Gastrocnemius medialis (tissue), 4 donors: ENCODE measurements at regions not wholly inside any gene's neighbourhood (a gene's known extent, or its start where the extent isn't known, plus 50 kb on each side); places are given as distances from the start of the nearest gene placed in this dataset.
A peak's percentile ranks its signal among the peaks of the same experiment; 100 is the strongest.

ENCODE experiments used
- ATAC-seq, 2 donors: fragments of 150-250 bp; one replicate each; pipeline ENCODE4 v1.9.1; 2016
- DNase-seq, 2 donors: peaks; one replicate each; pipeline ENCODE4 v3.0.0-alpha.2; 2019
- H3K27ac ChIP-seq, 4 donors: fragments of 200-600 bp; sonication (generic); 1 replicate in 1 of 4; 2 replicates in 3 of 4; pipeline ENCODE4 v1.5.1; 2016 to 2018; ENCODE audit warnings: mild to moderate bottlenecking in 2 of 4, moderate library complexity in 1 of 4
- H3K27me3 ChIP-seq, 3 donors: fragments of 200-600 bp; sonication (generic) in 2 of 3; 1 replicate in 1 of 3; 2 replicates in 2 of 3; pipeline versions ENCODE4 v1.5.1 to v1.6.0; 2016 to 2019; ENCODE audit warnings: mild to moderate bottlenecking in 1 of 3, moderate library complexity in 1 of 3
- H3K36me3 ChIP-seq, 2 donors: fragments of 200-600 bp; sonication (generic) in 1 of 2; one replicate each; pipeline ENCODE4 v1.5.1; 2017 to 2018
- H3K4me1 ChIP-seq, 2 donors: fragments of 200-600 bp; sonication (generic) in 1 of 2; one replicate each; pipeline ENCODE4 v1.5.1; 2016 to 2017; ENCODE audit warnings: mild to moderate bottlenecking in 2 of 2
- H3K4me3 ChIP-seq, 4 donors: fragments of 200-600 bp; sonication (generic) in 3 of 4; 1 replicate in 1 of 4; 2 replicates in 3 of 4; pipeline ENCODE4 v1.5.1; 2016 to 2019; ENCODE audit warnings: mild to moderate bottlenecking in 2 of 4
- H3K9me3 ChIP-seq, 3 donors: fragments of 200-600 bp; sonication (generic) in 2 of 3; 1 replicate in 1 of 3; 2 replicates in 2 of 3; pipeline ENCODE4 v1.5.1; 2016 to 2019
- CTCF ChIP-seq, 5 experiments: fragments of 450-650 bp in 3 of 5; fragments of 200-600 bp in 2 of 5; sonication (generic) in 2 of 5; IDR thresholded peaks in 4 of 5; conservative IDR thresholded peaks in 1 of 5; 1 replicate in 4 of 5; 2 replicates in 1 of 5; pipeline ENCODE4 v1.5.1; 2016 to 2019; ENCODE audit warnings: antibody characterized with exemption in 5 of 5, mild to moderate bottlenecking in 3 of 5, moderate library complexity in 3 of 5
- POLR2A ChIP-seq, 2 donors: fragments of 450-650 bp; IDR thresholded peaks; one replicate each; pipeline ENCODE4 v1.6.1; 2017; ENCODE audit warnings: antibody characterized with exemption in 2 of 2, mild to moderate bottlenecking in 2 of 2, moderate library complexity in 2 of 2
- in situ Hi-C, 4 donors: fragments of 200-750 bp; cut with MboI; loops; one replicate each; pipeline versions ENCODE4 v1.15.0 to v1.8.0; 2017; ENCODE audit warnings: low sequenced_read_pairs in 4 of 4
- intact Hi-C: fragments of 100-400 bp; cut with DNase I; formaldehyde crosslinking; loops from one replicate; pipeline ENCODE4 v1.15.1; 2023; ENCODE audit warnings: low total_unique reads

GRCh38 chr15:62816342-62817069 is 226.0 kb upstream of the TPM1 start:
- in situ Hi-C loops, result no loop called here
- DNase-seq (no peak), ATAC-seq (peak; percentile 92 to 99)
- Histone ChIP-seq H3K4me3 (peak overlapping the region in 2 of 4 donors; percentile 1 to 8), H3K36me3 (peaks cover 0 to 5% of the 10 kb centered on the region in 2 donors), H3K27ac (peak overlapping the region; percentile 52 to 78 (median 74)), H3K4me1 (peaks cover 17 to 20% of the 10 kb centered on the region in 2 donors), H3K27me3 (no peaks in the 10 kb centered on the region), H3K9me3 (no peaks in the 10 kb centered on the region)
- intact Hi-C loops, result no loop called here
- TF ChIP-seq POLR2A (IDR thresholded peaks at IDR 0.05) (no peak), CTCF (IDR thresholded peaks at IDR 0.05 in 4 of 5, conservative IDR thresholded peaks at IDR 0.05 in 1 of 5) (no peak)

GRCh38 chr15:62818691-62819090 is 223.9 kb upstream of the TPM1 start:
- no peaks in the 10 kb centered on the region for H3K9me3 ChIP-seq
- H3K4me3 ChIP-seq, result no peak overlapping the region
- intact Hi-C loops, result no loop called here
- H3K27ac ChIP-seq, result no peak overlapping the region
- peaks cover 0 to 5% of the 10 kb centered on the region in 2 donors for H3K36me3 ChIP-seq
- H3K4me1 ChIP-seq, result peaks cover 17 to 20% of the 10 kb centered on the region in 2 donors
- H3K27me3 ChIP-seq, result no peaks in the 10 kb centered on the region
- DNase-seq, result no peak
- in situ Hi-C loops, result no loop called here
- TF ChIP-seq POLR2A (IDR thresholded peaks at IDR 0.05) (no peak), CTCF (IDR thresholded peaks at IDR 0.05 in 4 of 5, conservative IDR thresholded peaks at IDR 0.05 in 1 of 5) (no peak)
- ATAC-seq, result no peak

GRCh38 chr15:62821384-62822131 is 221.0 kb upstream of the TPM1 start:
- Histone ChIP-seq H3K4me3 (no peak overlapping the region), H3K27ac (no peak overlapping the region), H3K9me3 (no peaks in the 10 kb centered on the region), H3K36me3 (peaks cover 0 to 5% of the 10 kb centered on the region in 2 donors), H3K4me1 (peaks cover 0 to 7% of the 10 kb centered on the region in 2 donors), H3K27me3 (no peaks in the 10 kb centered on the region)
- TF ChIP-seq CTCF (IDR thresholded peaks at IDR 0.05 in 4 of 5, conservative IDR thresholded peaks at IDR 0.05 in 1 of 5) (no peak), POLR2A (IDR thresholded peaks at IDR 0.05) (no peak)
- ATAC-seq (no peak), DNase-seq (no peak)
- in situ Hi-C loops, result no loop called here
- intact Hi-C loops, result no loop called here

- Histone ChIP-seq H3K27me3 (no peaks in the 10 kb centered on the region), H3K9me3 (no peaks in the 10 kb centered on the region), H3K4me3 (no peak overlapping the region), H3K36me3 (peaks cover 0 to 5% of the 10 kb centered on the region in 2 donors), H3K27ac (no peak overlapping the region), H3K4me1 (peaks cover 0 to 5% of the 10 kb centered on the region in 2 donors)
- TF ChIP-seq POLR2A (IDR thresholded peaks at IDR 0.05), result no peak
- no peak for TF ChIP-seq CTCF (IDR thresholded peaks at IDR 0.05 in 4 of 5, conservative IDR thresholded peaks at IDR 0.05 in 1 of 5)
- DNase-seq (no peak), ATAC-seq (no peak)
- intact Hi-C loops, result no loop called here
- in situ Hi-C loops, result no loop called here
Observed at GRCh38 chr15:62822228-62822627, 220.3 kb upstream of the TPM1 start.
